GM12873 (cell line): ENCODE measurements at regions not wholly inside any gene's neighbourhood (a gene's known extent, or its start where the extent isn't known, plus 50 kb on each side); places are given as distances from the start of the nearest gene placed in this dataset.

Source experiments
- CTCF ChIP-seq: IDR thresholded peaks from 2 replicates; pipeline ENCODE4 v1.5.1; 2012; ENCODE audit warnings: low read depth, mild to moderate bottlenecking, moderate library complexity, low read length, control low read depth; ENCODE audit not compliant: insufficient read depth; ENCODE audit errors: missing control alignments

DNA sequence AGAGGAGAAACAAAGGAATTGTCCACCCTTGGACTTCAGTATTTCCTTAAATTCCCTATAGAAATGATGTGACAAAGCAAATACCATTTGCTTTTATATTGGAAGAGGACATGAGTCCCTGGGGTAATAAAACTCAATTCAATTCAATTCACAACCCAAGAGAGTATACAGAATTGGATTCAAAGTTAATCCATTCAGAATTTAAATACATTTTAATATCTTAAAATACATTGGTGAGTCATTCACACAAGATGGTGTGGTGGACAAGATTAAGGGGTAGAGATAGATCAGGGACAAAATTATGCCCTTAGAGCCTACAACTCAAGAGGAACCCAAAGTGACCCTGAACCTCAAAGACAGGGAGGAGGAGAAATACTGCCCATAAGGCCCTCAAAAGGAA, 495.0 kb upstream of the TMPO start:
- no peak for TF ChIP-seq CTCF

DNA sequence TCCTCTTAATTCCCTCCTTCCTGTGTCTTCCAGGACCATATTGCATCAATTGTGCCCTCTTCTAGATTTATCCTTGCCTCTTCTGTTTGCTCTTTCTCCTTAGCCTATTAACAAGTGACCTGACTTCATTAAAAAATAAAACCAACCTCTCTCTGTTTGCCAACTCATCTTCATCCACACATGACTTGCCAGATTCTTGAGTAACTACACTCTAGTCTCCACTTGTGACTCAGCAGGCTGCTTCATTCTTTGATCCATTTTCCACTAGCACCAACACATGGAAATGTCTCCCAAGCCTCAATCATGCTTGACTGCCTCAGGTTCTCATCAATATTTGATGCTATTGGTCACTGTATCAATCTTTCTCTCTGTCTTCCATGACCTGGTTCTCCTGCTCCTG, 492.4 kb upstream of the TMPO start:
- TF ChIP-seq CTCF = no peak

DNA sequence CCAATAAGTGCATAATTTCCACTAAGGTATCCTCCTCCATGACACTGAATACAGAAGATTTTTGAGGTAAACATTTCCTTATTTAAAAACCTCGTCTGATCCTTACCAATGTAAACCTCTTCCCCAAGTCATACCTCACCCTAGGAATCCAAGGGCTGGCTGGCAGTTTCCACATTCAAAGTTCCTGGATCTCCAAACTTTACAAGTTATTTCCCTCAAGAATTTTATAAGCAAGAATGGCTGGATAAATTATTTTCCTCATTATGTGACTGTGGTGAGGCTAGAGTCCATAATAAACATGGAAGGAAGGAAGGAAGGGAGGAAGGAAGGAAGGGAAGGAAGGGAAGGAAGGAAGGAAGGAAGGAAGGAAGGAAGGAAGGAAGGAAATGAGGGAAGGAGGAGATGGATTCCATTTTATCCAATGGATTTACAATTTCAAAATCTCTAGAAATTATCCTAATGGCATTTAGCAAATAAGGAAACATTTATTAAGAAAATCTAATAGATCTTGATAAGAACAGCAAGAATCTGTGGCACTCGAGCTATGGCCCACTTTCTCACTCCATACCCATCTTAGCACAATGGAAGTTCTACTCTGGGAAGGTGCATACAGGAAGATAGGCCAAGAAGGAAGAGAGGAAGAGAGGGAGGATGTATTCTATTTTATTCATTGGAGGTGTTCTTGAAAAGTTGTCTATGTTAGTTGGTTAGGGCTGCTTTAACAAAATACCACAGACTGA, 477.8 kb upstream of the TMPO start:
- TF ChIP-seq CTCF = no peak

GRCh38 chr12:98042668-98043067, 472.7 kb upstream of the TMPO start:
- TF ChIP-seq CTCF = no peak

GRCh38 chr12:98045395-98045794, 470.0 kb upstream of the TMPO start:
- no peak for TF ChIP-seq CTCF

- TF ChIP-seq CTCF = no peak
These were observed 467.1 kb upstream of the TMPO start for GRCh38 chr12:98048326-98048725.

DNA sequence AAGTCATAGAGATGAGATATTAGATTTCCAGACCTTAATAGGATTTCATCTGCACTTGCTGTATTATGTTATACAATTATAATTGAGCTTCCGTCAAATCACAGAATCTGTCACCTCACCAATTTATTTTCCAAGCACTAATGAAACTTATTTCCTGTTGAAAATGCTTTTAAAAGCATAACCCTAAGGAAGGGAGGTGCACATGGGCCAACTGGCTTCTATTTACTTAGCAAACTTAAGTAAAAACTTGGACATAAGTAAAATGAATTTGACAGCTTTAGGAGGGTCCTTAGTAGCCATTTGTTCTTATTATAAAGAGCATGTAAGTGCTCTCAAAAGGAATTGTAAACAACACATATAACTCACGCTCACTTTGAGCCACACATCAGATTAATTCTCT, 462.2 kb upstream of the TMPO start:
- TF ChIP-seq CTCF = no peak
